22Rv1 (cell line): ENCODE measurements at regions not wholly inside any gene's neighbourhood (a gene's known extent, or its start where the extent isn't known, plus 50 kb on each side); places are given as distances from the start of the nearest gene placed in this dataset.

ENCODE experiments used
- ZFX ChIP-seq: fragments of 450-650 bp; IDR thresholded peaks from 2 replicates; pipeline ENCODE4 v1.6.1; 2017; ENCODE audit warnings: antibody characterized with exemption, borderline replicate concordance
- TF ChIP-seq, protein P1 (sequence below): fragments of 450-650 bp; IDR thresholded peaks from 2 replicates; pipeline ENCODE4 v1.5.1; 2017; ENCODE audit warnings: mild to moderate bottlenecking

DNA sequence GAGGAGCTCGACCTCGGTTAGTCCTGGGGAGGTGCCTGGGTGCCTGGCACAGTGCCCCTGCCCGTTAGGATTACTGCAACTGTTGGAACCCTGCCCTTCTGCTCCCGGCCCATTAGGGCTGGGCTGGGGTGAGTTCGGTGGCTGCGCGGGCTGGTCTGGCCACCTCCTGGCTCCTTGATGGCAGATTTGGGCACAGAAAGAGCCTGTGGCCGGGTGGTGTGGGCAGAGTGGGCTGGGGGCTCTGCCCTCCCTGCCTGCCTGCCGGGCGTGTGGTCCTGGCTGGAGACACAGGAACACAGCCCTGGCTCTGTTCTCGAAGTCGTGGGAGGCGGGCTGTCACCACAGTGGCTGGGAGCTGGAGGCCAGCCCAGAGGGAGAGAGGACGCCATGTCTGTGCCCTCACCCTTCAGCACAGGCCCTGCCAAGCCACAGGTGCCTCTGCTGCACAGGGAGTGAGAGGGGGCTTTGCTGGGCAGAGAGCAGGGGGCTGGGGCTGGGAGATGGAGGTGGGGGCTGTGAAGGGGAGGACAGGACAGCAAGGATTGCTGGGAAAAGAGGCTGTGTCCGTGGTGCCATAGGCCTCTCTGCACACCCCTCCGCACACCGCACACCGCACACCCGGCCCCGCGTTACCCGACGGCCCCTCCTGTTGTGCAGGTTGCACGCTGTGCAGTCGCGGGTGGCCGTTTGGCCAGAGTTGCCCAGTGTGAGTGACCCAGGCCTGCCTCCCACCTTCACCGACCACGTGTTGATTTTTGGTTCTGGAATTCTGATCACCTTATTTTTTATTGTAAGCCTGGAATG, 236.6 kb upstream of the GSE1 start:
- TF ChIP-seq, protein P1, sequence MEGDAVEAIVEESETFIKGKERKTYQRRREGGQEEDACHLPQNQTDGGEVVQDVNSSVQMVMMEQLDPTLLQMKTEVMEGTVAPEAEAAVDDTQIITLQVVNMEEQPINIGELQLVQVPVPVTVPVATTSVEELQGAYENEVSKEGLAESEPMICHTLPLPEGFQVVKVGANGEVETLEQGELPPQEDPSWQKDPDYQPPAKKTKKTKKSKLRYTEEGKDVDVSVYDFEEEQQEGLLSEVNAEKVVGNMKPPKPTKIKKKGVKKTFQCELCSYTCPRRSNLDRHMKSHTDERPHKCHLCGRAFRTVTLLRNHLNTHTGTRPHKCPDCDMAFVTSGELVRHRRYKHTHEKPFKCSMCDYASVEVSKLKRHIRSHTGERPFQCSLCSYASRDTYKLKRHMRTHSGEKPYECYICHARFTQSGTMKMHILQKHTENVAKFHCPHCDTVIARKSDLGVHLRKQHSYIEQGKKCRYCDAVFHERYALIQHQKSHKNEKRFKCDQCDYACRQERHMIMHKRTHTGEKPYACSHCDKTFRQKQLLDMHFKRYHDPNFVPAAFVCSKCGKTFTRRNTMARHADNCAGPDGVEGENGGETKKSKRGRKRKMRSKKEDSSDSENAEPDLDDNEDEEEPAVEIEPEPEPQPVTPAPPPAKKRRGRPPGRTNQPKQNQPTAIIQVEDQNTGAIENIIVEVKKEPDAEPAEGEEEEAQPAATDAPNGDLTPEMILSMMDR, result no peak
- TF ChIP-seq ZFX, result no peak
